Kidney (tissue), 13 donors: ENCODE measurements at regions not wholly inside any gene's neighbourhood (a gene's known extent, or its start where the extent isn't known, plus 50 kb on each side); places are given as distances from the start of the nearest gene placed in this dataset.

Experiments
- DNase-seq, 5 donors: peaks; one replicate each; pipeline ENCODE4 v3.0.0-alpha.2; 2013 to 2020
- FAIRE-seq: peaks from 2 replicates; lab custom pipeline; 2012; peaks lifted over from hg19 to GRCh38; lab: Jason Lieb, UNC
- H3K27ac ChIP-seq, 2 donors: one replicate each; pipeline ENCODE4 v1.7.0; 2013; ENCODE audit warnings: low read depth in 2 of 2, low read length in 2 of 2, inconsistent platforms in 1 of 2
- H3K27me3 ChIP-seq: one replicate; pipeline ENCODE4 v1.7.1; 2013; ENCODE audit warnings: low read length, inconsistent platforms; ENCODE audit not compliant: control insufficient read depth, insufficient read depth
- H3K36me3 ChIP-seq, 3 donors: one replicate each; pipeline versions ENCODE4 v1.7.0 to v1.7.1; 2013; ENCODE audit warnings: low read length in 3 of 3, control low read depth in 1 of 3, inconsistent platforms in 1 of 3; ENCODE audit not compliant: insufficient read depth in 3 of 3, control insufficient read depth in 2 of 3
- H3K4me1 ChIP-seq, 3 donors: one replicate each; pipeline versions ENCODE4 v1.7.0 to v1.7.1; 2013; ENCODE audit warnings: low read length in 3 of 3, inconsistent platforms in 1 of 3, low read depth in 1 of 3; ENCODE audit not compliant: control insufficient read depth in 2 of 3, insufficient read depth in 2 of 3
- H3K4me3 ChIP-seq, 3 donors: one replicate each; pipeline versions ENCODE4 v1.7.0 to v1.8.1; 2013; ENCODE audit warnings: low read length in 3 of 3, control low read depth in 1 of 3, inconsistent platforms in 1 of 3
- H3K9ac ChIP-seq, 3 donors: one replicate each; pipeline versions ENCODE4 v1.7.0 to v1.7.1; 2013; ENCODE audit warnings: low read length in 3 of 3, control low read depth in 1 of 3, inconsistent platforms in 1 of 3
- H3K9me3 ChIP-seq, 3 donors: one replicate each; pipeline versions ENCODE4 v1.7.0 to v1.7.1; 2013; ENCODE audit warnings: low read length in 3 of 3, control low read depth in 1 of 3, inconsistent platforms in 1 of 3; ENCODE audit not compliant: control insufficient read depth in 2 of 3, insufficient read depth in 1 of 3
- intact Hi-C: fragments of 100-400 bp; cut with DNase I; formaldehyde crosslinking; loops from one replicate; pipeline ENCODE4 v1.11.1; 2022
- TF ChIP-seq, protein P1 (sequence below): IDR thresholded peaks from 3 replicates; pipeline ENCODE4 v1.5.1; 2012; ENCODE audit warnings: mild to moderate bottlenecking, moderate library complexity, borderline replicate concordance; ENCODE audit not compliant: insufficient read depth; ENCODE audit errors: extremely low read depth
- donor health status: control.
- donor health status: control.
- donor health status: control.
- donor health status: control.
- donor health status: control.
- donor health status: DM: yes; HTN: yes; CAD: no.
- donor health status: Normal renal cell carcinoma (clear cell type).

DNA sequence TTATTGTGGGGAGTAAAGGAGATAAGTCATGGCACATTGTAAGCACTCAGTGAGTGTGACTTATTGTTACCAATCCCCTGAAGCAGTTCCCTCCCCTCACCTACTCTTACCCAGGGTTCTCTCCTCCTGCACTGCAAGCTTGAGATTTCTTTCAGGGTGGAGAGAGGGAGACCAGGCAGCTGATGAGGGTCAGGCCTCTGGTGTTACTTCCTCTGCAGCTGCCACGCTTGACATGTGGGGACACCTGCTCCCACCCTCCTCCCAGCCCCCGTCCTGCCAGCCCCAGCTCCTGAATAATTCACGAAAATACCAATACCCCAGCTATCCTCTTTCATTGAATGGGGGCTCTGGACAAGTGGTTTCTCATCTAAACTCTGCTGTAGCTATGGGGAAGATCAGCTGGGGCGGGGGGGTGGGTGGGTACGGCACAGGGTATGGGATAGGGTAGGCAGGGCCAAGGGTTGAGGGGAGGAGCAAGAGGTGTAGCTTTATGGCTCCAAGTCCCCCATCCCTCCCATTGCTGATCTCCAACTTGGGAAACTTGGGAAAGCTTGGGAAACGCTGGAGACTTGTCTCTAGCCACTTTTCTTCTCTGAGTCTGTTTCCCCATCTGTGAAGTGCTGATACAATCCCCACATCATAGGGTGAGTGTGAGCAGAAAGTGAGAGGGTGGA lies 148.5 kb upstream of the PJA1 start:
- Histone ChIP-seq H3K9ac (no peak overlapping the region), H3K4me3 (no peak overlapping the region), H3K9me3 (no peaks in the 10 kb centered on the region), H3K27ac (no peak overlapping the region), H3K36me3 (no peaks in the 10 kb centered on the region), H3K27me3 (no peaks in the 10 kb centered on the region), H3K4me1 (no peaks in the 10 kb centered on the region)
- DNase-seq = peak in 2 of 5 donors; percentile 29 to 35
- intact Hi-C loops = no loop called here
- no peak for FAIRE-seq
- TF ChIP-seq, protein P1, sequence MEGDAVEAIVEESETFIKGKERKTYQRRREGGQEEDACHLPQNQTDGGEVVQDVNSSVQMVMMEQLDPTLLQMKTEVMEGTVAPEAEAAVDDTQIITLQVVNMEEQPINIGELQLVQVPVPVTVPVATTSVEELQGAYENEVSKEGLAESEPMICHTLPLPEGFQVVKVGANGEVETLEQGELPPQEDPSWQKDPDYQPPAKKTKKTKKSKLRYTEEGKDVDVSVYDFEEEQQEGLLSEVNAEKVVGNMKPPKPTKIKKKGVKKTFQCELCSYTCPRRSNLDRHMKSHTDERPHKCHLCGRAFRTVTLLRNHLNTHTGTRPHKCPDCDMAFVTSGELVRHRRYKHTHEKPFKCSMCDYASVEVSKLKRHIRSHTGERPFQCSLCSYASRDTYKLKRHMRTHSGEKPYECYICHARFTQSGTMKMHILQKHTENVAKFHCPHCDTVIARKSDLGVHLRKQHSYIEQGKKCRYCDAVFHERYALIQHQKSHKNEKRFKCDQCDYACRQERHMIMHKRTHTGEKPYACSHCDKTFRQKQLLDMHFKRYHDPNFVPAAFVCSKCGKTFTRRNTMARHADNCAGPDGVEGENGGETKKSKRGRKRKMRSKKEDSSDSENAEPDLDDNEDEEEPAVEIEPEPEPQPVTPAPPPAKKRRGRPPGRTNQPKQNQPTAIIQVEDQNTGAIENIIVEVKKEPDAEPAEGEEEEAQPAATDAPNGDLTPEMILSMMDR = no peak

GRCh38 chrX:69311936-69312670 lies 146.8 kb upstream of the PJA1 start:
- Histone ChIP-seq H3K27me3 (no peaks in the 10 kb centered on the region), H3K9me3 (no peaks in the 10 kb centered on the region), H3K4me1 (no peaks in the 10 kb centered on the region), H3K9ac (no peak overlapping the region), H3K4me3 (no peak overlapping the region), H3K36me3 (no peaks in the 10 kb centered on the region), H3K27ac (no peak overlapping the region)
- intact Hi-C loops = no loop called here
- DNase-seq = peak in 2 of 5 donors; percentile 35 to 43
- TF ChIP-seq, protein P1 = no peak
- FAIRE-seq = no peak

- no peak overlapping the region for H3K27ac ChIP-seq
- no peaks in the 10 kb centered on the region for H3K9me3 ChIP-seq
- H3K36me3 ChIP-seq = no peaks in the 10 kb centered on the region
- no peak overlapping the region for H3K4me3 ChIP-seq
- FAIRE-seq (no peak), DNase-seq (peak in 1 of 5 donors; percentile 29)
- intact Hi-C loops = no loop called here
- TF ChIP-seq, protein P1 = no peak
- no peak overlapping the region for H3K9ac ChIP-seq
- no peaks in the 10 kb centered on the region for H3K4me1 ChIP-seq
- H3K27me3 ChIP-seq = no peaks in the 10 kb centered on the region
Observed at GRCh38 chrX:69309074-69309792, 144.0 kb upstream of the PJA1 start.
